ENCODE measurements at regions not wholly inside any gene's neighbourhood (a gene's known extent, or its start where the extent isn't known, plus 50 kb on each side); places are given as distances from the start of the nearest gene placed in this dataset.

DNA sequence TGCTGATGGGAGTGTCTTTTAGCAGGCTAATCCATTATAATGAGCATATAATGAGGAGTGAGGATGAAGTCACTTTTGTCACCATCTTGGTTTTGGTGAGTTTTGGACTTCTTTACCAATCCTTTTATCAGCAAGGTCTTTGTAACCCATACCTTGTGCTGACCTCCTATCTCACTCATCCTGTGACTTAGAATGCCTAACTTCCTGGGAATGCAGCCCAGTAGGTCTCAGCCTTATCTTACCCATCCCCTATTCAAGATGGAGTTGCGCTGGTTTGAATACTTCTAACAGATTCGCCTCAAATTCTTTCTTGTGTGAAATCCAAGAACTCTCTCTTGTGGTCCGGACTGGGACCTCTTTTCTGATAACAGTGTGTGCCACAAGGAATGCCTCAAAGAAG lies 253.1 kb upstream of the CACNA2D1 start:
- TF ChIP-seq CTCF (IDR thresholded peaks at IDR 0.05; ENCODE audit: low read length) = no peak
- TF ChIP-seq EZH2 (optimal IDR thresholded peaks at IDR 0.05; ENCODE audit: low read depth, low read length) = no peak

All from MM.1S (cell line).